ENCODE measurements at regions not wholly inside any gene's neighbourhood (a gene's known extent, or its start where the extent isn't known, plus 50 kb on each side); places are given as distances from the start of the nearest gene placed in this dataset.

- TF ChIP-seq ZBTB10 (tag by site-specific recombination; IDR thresholded peaks at IDR 0.05), result no peak
- no peak for TF ChIP-seq REST (tag by site-specific recombination; IDR thresholded peaks at IDR 0.05)
- no peak for TF ChIP-seq CTCF (tag by site-specific recombination; IDR thresholded peaks at IDR 0.05)
- no peak for TF ChIP-seq BCL11A (tag by site-specific recombination; IDR thresholded peaks at IDR 0.05; ENCODE audit: low read depth)
These were observed 81.0 kb downstream of the MIS18A start for GRCh38 chr21:32197896-32198295.
